ENCODE measurements at regions not wholly inside any gene's neighbourhood (a gene's known extent, or its start where the extent isn't known, plus 50 kb on each side); places are given as distances from the start of the nearest gene placed in this dataset.

DNA sequence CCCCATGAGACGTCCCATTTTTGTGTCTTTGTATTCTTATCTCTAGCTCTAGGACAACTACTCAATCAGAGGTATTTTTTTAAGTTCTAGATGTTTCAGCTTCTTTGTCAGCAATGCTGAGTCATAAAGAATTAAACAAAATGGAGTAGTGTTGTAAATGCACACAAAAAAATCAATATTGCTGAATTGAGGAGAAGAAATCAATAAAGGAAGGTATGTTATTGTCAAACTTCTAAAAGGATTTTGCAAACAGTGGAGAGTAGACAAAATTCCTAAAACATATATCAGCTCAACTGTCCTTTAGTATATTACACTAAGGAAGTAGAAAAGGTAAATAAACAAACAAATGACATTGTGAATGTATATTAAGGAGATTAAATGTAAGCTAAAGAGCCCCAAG lies 726.1 kb upstream of the NRXN1 start:
- TF ChIP-seq, protein P1, sequence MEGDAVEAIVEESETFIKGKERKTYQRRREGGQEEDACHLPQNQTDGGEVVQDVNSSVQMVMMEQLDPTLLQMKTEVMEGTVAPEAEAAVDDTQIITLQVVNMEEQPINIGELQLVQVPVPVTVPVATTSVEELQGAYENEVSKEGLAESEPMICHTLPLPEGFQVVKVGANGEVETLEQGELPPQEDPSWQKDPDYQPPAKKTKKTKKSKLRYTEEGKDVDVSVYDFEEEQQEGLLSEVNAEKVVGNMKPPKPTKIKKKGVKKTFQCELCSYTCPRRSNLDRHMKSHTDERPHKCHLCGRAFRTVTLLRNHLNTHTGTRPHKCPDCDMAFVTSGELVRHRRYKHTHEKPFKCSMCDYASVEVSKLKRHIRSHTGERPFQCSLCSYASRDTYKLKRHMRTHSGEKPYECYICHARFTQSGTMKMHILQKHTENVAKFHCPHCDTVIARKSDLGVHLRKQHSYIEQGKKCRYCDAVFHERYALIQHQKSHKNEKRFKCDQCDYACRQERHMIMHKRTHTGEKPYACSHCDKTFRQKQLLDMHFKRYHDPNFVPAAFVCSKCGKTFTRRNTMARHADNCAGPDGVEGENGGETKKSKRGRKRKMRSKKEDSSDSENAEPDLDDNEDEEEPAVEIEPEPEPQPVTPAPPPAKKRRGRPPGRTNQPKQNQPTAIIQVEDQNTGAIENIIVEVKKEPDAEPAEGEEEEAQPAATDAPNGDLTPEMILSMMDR (tag by site-specific recombination; IDR thresholded peaks at IDR 0.05), result no peak
- TF ChIP-seq ZNF184 (tag by site-specific recombination; IDR thresholded peaks at IDR 0.05) (no peak), ZNF274 (IDR thresholded peaks at IDR 0.05; ENCODE audit: low read length) (no peak), ZNF274 (tag by site-specific recombination; IDR thresholded peaks at IDR 0.05; ENCODE audit: borderline replicate concordance) (no peak), SETDB1 (IDR thresholded peaks at IDR 0.05; ENCODE audit: insufficient read length, low read length) (no peak), ZNF24 (tag by site-specific recombination; IDR thresholded peaks at IDR 0.05) (no peak), SP3 (tag by site-specific recombination; IDR thresholded peaks at IDR 0.05) (no peak)
- TF ChIP-seq, protein P2, sequence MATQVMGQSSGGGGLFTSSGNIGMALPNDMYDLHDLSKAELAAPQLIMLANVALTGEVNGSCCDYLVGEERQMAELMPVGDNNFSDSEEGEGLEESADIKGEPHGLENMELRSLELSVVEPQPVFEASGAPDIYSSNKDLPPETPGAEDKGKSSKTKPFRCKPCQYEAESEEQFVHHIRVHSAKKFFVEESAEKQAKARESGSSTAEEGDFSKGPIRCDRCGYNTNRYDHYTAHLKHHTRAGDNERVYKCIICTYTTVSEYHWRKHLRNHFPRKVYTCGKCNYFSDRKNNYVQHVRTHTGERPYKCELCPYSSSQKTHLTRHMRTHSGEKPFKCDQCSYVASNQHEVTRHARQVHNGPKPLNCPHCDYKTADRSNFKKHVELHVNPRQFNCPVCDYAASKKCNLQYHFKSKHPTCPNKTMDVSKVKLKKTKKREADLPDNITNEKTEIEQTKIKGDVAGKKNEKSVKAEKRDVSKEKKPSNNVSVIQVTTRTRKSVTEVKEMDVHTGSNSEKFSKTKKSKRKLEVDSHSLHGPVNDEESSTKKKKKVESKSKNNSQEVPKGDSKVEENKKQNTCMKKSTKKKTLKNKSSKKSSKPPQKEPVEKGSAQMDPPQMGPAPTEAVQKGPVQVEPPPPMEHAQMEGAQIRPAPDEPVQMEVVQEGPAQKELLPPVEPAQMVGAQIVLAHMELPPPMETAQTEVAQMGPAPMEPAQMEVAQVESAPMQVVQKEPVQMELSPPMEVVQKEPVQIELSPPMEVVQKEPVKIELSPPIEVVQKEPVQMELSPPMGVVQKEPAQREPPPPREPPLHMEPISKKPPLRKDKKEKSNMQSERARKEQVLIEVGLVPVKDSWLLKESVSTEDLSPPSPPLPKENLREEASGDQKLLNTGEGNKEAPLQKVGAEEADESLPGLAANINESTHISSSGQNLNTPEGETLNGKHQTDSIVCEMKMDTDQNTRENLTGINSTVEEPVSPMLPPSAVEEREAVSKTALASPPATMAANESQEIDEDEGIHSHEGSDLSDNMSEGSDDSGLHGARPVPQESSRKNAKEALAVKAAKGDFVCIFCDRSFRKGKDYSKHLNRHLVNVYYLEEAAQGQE (tag by site-specific recombination; IDR thresholded peaks at IDR 0.05), result no peak
